Gastroesophageal sphincter (tissue), 4 donors: ENCODE measurements at regions not wholly inside any gene's neighbourhood (a gene's known extent, or its start where the extent isn't known, plus 50 kb on each side); places are given as distances from the start of the nearest gene placed in this dataset.

Experiments used
- ATAC-seq: fragments of 150-250 bp; one replicate; pipeline ENCODE4 v1.9.1; 2016; ENCODE audit warnings: mild to moderate bottlenecking, moderate library complexity
- H3K27ac ChIP-seq, 4 donors: fragments of 200-600 bp; sonication (generic) in 3 of 4; 1 replicate in 3 of 4; 2 replicates in 1 of 4; pipeline ENCODE4 v1.5.1; 2016 to 2019
- H3K27me3 ChIP-seq: fragments of 200-600 bp; sonication (generic); one replicate; pipeline ENCODE4 v1.5.1; 2019
- H3K36me3 ChIP-seq, 2 donors: fragments of 200-600 bp; sonication (generic); one replicate each; pipeline ENCODE4 v1.5.1; 2019; ENCODE audit warnings: control low read depth in 1 of 2
- H3K4me1 ChIP-seq, 3 donors: fragments of 200-600 bp; sonication (generic); 1 replicate in 2 of 3; 2 replicates in 1 of 3; pipeline ENCODE4 v1.5.1; 2016 to 2019; ENCODE audit warnings: control low read depth in 2 of 3
- H3K4me3 ChIP-seq, 2 donors: fragments of 200-600 bp; sonication (generic); one replicate each; pipeline ENCODE4 v1.5.1; 2019; ENCODE audit warnings: mild to moderate bottlenecking in 1 of 2, moderate library complexity in 1 of 2
- H3K9me3 ChIP-seq, 3 donors: fragments of 200-600 bp; sonication (generic); one replicate each; pipeline ENCODE4 v1.5.1; 2017 to 2019; ENCODE audit warnings: control low read depth in 2 of 3
- CTCF ChIP-seq, 4 experiments: fragments of 200-600 bp in 2 of 4; fragments of 450-650 bp in 2 of 4; sonication (generic) in 1 of 4; IDR thresholded peaks; one replicate each; pipeline ENCODE4 v1.5.1; 2017 to 2019; ENCODE audit warnings: antibody characterized with exemption in 4 of 4, mild to moderate bottlenecking in 2 of 4, moderate library complexity in 2 of 4
- EP300 ChIP-seq: sonication (generic); formaldehyde crosslinking; IDR thresholded peaks from one replicate; pipeline ENCODE4 v1.6.1; 2017; ENCODE audit warnings: antibody characterized with exemption, mild to moderate bottlenecking
- POLR2A ChIP-seq, 2 donors: fragments of 450-650 bp; IDR thresholded peaks; one replicate each; pipeline ENCODE4 v1.6.1; 2017; ENCODE audit warnings: antibody characterized with exemption in 2 of 2, mild to moderate bottlenecking in 2 of 2, moderate library complexity in 1 of 2
- POLR2AphosphoS5 ChIP-seq: sonication (generic); formaldehyde crosslinking; IDR thresholded peaks from one replicate; pipeline ENCODE4 v1.6.1; 2017; ENCODE audit warnings: antibody characterized with exemption
- WGBS, 2 donors: methylation state at CpG; one replicate each; pipeline ENCODE4 v1.1.5; 2018; ENCODE audit warnings: low coverage in 1 of 2; 5-methylcytosine and 5-hydroxymethylcytosine counted together
- small RNA-seq, 4 donors: library from RNA; depleted of rRNA; stranded (forward); fragments of <200 nt; gene quantifications; one replicate each; pipeline ENCODE3, GENCODE V24; 2016

DNA sequence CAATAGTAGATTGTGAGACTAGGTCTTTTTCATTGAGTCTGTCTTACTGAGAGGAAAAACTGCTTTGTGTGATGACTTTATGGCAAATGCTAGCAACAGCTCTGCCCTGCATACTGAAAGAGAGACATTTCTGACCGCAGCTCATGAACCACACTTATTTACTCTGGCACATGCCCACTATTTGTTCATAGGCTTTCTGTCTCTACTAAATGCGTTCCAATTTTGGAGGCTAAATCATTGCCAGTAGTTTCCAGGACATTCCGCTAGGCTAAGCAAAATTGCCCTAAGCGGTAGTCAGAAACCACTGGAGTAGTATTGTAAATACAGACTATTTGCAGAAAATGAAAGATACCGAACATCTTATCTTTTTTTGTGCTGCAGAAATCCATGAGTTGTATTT lies 55.6 kb upstream of the DLX6 start:
- no peak overlapping the region for H3K4me3 ChIP-seq
- H3K27me3 ChIP-seq: peaks cover 6% of the 10 kb centered on the region
- no peaks in the 10 kb centered on the region for H3K4me1 ChIP-seq
- ATAC-seq: no peak
- H3K36me3 ChIP-seq: no peaks in the 10 kb centered on the region
- H3K27ac ChIP-seq: no peak overlapping the region
- WGBS, 2 donors: 76 to 91% methylated on average over 4 to 5 of the region's 5 CpGs
- no peaks in the 10 kb centered on the region for H3K9me3 ChIP-seq
- TF ChIP-seq CTCF (IDR thresholded peaks at IDR 0.05) (no peak), POLR2A (IDR thresholded peaks at IDR 0.05) (no peak), POLR2AphosphoS5 (no peak), EP300 (no peak)

GRCh38 chr7:96952974-96953391 lies 52.4 kb upstream of the DLX6 start:
- Histone ChIP-seq H3K27me3 (peaks cover 5% of the 10 kb centered on the region), H3K9me3 (no peaks in the 10 kb centered on the region), H3K27ac (no peak overlapping the region), H3K4me3 (no peak overlapping the region), H3K4me1 (no peaks in the 10 kb centered on the region), H3K36me3 (no peaks in the 10 kb centered on the region)
- TF ChIP-seq POLR2AphosphoS5 (no peak), EP300 (no peak), CTCF (IDR thresholded peaks at IDR 0.05) (no peak), POLR2A (IDR thresholded peaks at IDR 0.05) (no peak)
- no peak for ATAC-seq
- WGBS, 2 donors: 44 to 61% methylated on average over 3 of the region's 3 CpGs

- WGBS, 2 donors: 48 to 59% methylated on average over 6 of the region's 6 CpGs
- Histone ChIP-seq H3K9me3 (no peaks in the 10 kb centered on the region), H3K27ac (no peak overlapping the region)
These were observed 51.5 kb upstream of the DLX6 start for GRCh38 chr7:96953676-96954513.

More at GRCh38 chr7:96953676-96954513, 51.5 kb upstream of the DLX6 start:
- Histone ChIP-seq H3K27me3 (peaks cover 9% of the 10 kb centered on the region), H3K4me1 (no peaks in the 10 kb centered on the region), H3K4me3 (no peak overlapping the region), H3K36me3 (no peaks in the 10 kb centered on the region)
- TF ChIP-seq EP300: no peak
- no peak for TF ChIP-seq POLR2A (IDR thresholded peaks at IDR 0.05)
- no peak for TF ChIP-seq POLR2AphosphoS5
- TF ChIP-seq CTCF (IDR thresholded peaks at IDR 0.05): no peak
- ATAC-seq: no peak

Small RNA genes in the stretch of these regions (small RNA-seq; reads per million reads assigned to genes)
- 0 reads per million in 4 donors for gene RN7SL252P
